ENCODE measurements at regions not wholly inside any gene's neighbourhood (a gene's known extent, or its start where the extent isn't known, plus 50 kb on each side); places are given as distances from the start of the nearest gene placed in this dataset.

DNA sequence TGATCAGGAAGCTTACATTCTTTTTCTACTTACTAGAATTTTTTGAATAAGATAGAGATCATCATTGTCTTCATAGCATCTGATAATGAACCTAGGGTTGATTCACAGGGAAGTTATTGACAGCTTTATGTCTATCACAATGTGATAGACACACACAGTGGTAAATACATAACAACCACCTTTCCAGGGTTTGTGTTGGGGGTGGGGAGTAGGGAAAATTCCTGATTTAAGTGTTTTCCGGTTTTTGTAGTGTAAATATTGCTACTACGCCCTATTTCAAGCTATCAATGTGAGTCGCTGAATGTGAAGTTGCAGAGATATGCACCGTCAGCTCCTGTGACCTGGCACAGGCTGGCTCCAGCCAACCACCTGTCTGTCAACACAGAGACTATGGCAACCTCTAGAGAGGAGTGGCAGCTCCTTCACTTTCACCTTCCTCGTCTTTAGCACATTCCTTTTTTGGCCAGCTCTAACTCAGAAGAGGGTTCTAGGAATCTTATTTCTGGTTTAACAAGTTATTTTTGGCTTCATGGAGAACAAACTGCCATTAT lies 224.9 kb downstream of the MAT2B start:
- Histone ChIP-seq H3K9me2 (replicated peaks; ENCODE audit: insufficient read depth) (no peaks in the 10 kb centered on the region), H3K4me3 (no peak overlapping the region), H3K4me1 (ENCODE audit: insufficient read depth) (no peaks in the 10 kb centered on the region), H3K27ac (no peak overlapping the region), H4K20me1 (ENCODE audit: insufficient read depth, poor library complexity, severe bottlenecking) (no peaks in the 10 kb centered on the region), H3K9me3 (ENCODE audit: low read depth) (no peaks in the 10 kb centered on the region), H2AFZ (no peak overlapping the region), H3K27me3 (no peaks in the 10 kb centered on the region), H3K79me2 (no peaks in the 10 kb centered on the region), H3K36me3 (replicated peaks; ENCODE audit: insufficient read depth, low read depth) (no peaks in the 10 kb centered on the region), H3K4me2 (no peak overlapping the region)
- DNase-seq (ENCODE audit: low spot score) = peak; percentile 9
- 46% methylated on average over 5 of the region's 5 CpGs for WGBS (ENCODE audit: low lambda C conversion rate, missing lambda C conversion rate)
- no peak for TF ChIP-seq EZH2 (IDR thresholded peaks at IDR 0.05; ENCODE audit: borderline replicate concordance)
- TF ChIP-seq, protein P1, sequence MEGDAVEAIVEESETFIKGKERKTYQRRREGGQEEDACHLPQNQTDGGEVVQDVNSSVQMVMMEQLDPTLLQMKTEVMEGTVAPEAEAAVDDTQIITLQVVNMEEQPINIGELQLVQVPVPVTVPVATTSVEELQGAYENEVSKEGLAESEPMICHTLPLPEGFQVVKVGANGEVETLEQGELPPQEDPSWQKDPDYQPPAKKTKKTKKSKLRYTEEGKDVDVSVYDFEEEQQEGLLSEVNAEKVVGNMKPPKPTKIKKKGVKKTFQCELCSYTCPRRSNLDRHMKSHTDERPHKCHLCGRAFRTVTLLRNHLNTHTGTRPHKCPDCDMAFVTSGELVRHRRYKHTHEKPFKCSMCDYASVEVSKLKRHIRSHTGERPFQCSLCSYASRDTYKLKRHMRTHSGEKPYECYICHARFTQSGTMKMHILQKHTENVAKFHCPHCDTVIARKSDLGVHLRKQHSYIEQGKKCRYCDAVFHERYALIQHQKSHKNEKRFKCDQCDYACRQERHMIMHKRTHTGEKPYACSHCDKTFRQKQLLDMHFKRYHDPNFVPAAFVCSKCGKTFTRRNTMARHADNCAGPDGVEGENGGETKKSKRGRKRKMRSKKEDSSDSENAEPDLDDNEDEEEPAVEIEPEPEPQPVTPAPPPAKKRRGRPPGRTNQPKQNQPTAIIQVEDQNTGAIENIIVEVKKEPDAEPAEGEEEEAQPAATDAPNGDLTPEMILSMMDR (IDR thresholded peaks at IDR 0.05; ENCODE audit: poor library complexity) = no peak
- TF ChIP-seq EZH2phosphoT487 (IDR thresholded peaks at IDR 0.05; ENCODE audit: low read depth, severe bottlenecking, unreplicated experiment) = no peak

DNA sequence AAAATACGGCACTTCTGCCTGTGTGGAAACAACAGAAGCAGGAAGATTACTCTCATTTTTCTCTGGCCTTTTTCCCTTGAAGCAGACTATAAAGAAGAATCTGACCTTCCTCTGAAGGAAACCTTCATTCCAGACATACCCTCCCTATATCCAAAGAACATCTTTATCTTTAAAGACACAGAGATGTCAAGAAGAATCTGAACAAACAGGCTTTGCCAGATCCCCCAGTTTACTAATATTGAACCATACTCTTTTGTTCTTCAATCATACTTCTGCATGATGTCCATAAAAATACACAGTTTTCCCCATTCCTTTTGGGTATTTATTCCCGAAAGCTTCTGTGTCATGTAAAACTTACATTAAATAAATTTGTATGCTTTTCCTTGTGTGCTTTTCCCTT lies 225.8 kb downstream of the MAT2B start:
- WGBS (ENCODE audit: low lambda C conversion rate, missing lambda C conversion rate) = 75% methylated on average over 2 of the region's 2 CpGs
- H4K20me1 ChIP-seq (ENCODE audit: insufficient read depth, poor library complexity, severe bottlenecking) = no peaks in the 10 kb centered on the region
- H3K4me3 ChIP-seq = no peak overlapping the region
- H3K4me2 ChIP-seq = no peak overlapping the region
- TF ChIP-seq, protein P1 (IDR thresholded peaks at IDR 0.05; ENCODE audit: poor library complexity) = no peak
- TF ChIP-seq EZH2 (IDR thresholded peaks at IDR 0.05; ENCODE audit: borderline replicate concordance) = no peak
- TF ChIP-seq EZH2phosphoT487 (IDR thresholded peaks at IDR 0.05; ENCODE audit: low read depth, severe bottlenecking, unreplicated experiment) = no peak
- H2AFZ ChIP-seq = no peak overlapping the region
- H3K36me3 ChIP-seq (replicated peaks; ENCODE audit: insufficient read depth, low read depth) = no peaks in the 10 kb centered on the region
- H3K4me1 ChIP-seq (ENCODE audit: insufficient read depth) = no peaks in the 10 kb centered on the region
- no peaks in the 10 kb centered on the region for H3K79me2 ChIP-seq
- H3K9me3 ChIP-seq (ENCODE audit: low read depth) = no peaks in the 10 kb centered on the region
- DNase-seq (ENCODE audit: low spot score) = no peak
- H3K27me3 ChIP-seq = no peaks in the 10 kb centered on the region
- no peaks in the 10 kb centered on the region for H3K9me2 ChIP-seq (replicated peaks; ENCODE audit: insufficient read depth)
- H3K27ac ChIP-seq = no peak overlapping the region

DNA sequence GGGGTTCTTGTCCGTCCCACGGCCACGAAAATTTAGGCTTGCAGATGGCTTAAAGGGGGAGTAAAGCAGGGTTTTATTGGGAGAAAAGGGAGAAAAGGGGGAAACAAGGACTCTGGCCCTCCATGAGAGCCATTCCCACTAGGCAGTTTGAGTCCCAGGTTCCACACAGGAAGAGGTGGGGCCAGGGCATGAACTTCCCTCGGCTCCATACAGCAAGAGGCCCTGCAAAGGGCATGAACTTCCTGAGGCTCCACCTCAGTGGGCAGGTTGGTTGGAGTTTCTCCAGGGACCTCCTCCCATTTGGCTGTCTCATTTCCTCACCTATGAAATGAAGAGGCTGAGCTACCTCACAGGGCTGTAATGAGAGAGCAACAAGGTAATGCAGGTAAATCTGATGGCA lies 229.7 kb downstream of the MAT2B start:
- H3K9me3 ChIP-seq (ENCODE audit: low read depth) = no peaks in the 10 kb centered on the region
- no peak overlapping the region for H3K27ac ChIP-seq
- H3K4me1 ChIP-seq (ENCODE audit: insufficient read depth) = no peaks in the 10 kb centered on the region
- H4K20me1 ChIP-seq (ENCODE audit: insufficient read depth, poor library complexity, severe bottlenecking) = no peaks in the 10 kb centered on the region
- no peak overlapping the region for H3K4me2 ChIP-seq
- H3K79me2 ChIP-seq = no peaks in the 10 kb centered on the region
- no peak overlapping the region for H2AFZ ChIP-seq
- H3K4me3 ChIP-seq = no peak overlapping the region
- DNase-seq (ENCODE audit: low spot score) = no peak
- no peaks in the 10 kb centered on the region for H3K36me3 ChIP-seq (replicated peaks; ENCODE audit: insufficient read depth, low read depth)
- no peaks in the 10 kb centered on the region for H3K27me3 ChIP-seq
- WGBS (ENCODE audit: low lambda C conversion rate, missing lambda C conversion rate) = 86% methylated on average over 4 of the region's 4 CpGs
- TF ChIP-seq EZH2 (IDR thresholded peaks at IDR 0.05; ENCODE audit: borderline replicate concordance) = no peak
- TF ChIP-seq EZH2phosphoT487 (IDR thresholded peaks at IDR 0.05; ENCODE audit: low read depth, severe bottlenecking, unreplicated experiment) = no peak
- TF ChIP-seq, protein P1 (IDR thresholded peaks at IDR 0.05; ENCODE audit: poor library complexity) = no peak
- no peaks in the 10 kb centered on the region for H3K9me2 ChIP-seq (replicated peaks; ENCODE audit: insufficient read depth)

DNA sequence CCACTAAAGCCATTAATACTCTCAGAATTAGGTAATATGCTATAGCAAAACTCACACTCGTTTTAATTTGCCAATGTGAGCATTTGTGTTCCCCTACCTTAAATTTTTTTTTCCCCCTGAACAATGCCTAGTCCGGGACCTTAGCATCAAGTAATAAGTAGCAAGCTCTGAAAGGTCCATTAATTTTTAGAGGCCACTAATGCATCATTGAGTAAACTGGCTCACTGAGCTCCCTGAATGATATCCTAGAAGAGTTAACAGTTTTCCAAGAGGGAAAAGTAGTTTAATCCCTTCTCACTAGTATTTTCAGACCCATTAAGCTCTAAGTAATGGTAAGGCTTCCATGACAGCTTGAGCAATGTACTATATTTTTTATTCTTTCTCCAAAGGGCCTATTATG lies 242.2 kb downstream of the MAT2B start:
- Histone ChIP-seq H3K27me3 (no peaks in the 10 kb centered on the region), H3K27ac (no peak overlapping the region), H3K9me2 (replicated peaks; ENCODE audit: insufficient read depth) (no peaks in the 10 kb centered on the region), H3K4me2 (no peak overlapping the region), H3K79me2 (no peaks in the 10 kb centered on the region), H3K4me3 (no peak overlapping the region), H2AFZ (no peak overlapping the region), H3K9me3 (ENCODE audit: low read depth) (no peaks in the 10 kb centered on the region), H3K4me1 (ENCODE audit: insufficient read depth) (no peaks in the 10 kb centered on the region), H4K20me1 (ENCODE audit: insufficient read depth, poor library complexity, severe bottlenecking) (no peaks in the 10 kb centered on the region), H3K36me3 (replicated peaks; ENCODE audit: insufficient read depth, low read depth) (no peaks in the 10 kb centered on the region)
- no peak for DNase-seq (ENCODE audit: low spot score)
- TF ChIP-seq EZH2phosphoT487 (IDR thresholded peaks at IDR 0.05; ENCODE audit: low read depth, severe bottlenecking, unreplicated experiment) (no peak), EZH2 (IDR thresholded peaks at IDR 0.05; ENCODE audit: borderline replicate concordance) (no peak)
- TF ChIP-seq, protein P1 (IDR thresholded peaks at IDR 0.05; ENCODE audit: poor library complexity) = no peak
- WGBS (ENCODE audit: low lambda C conversion rate, missing lambda C conversion rate) = 83% methylated on average over 2 of the region's 2 CpGs

Data from hepatocyte (in vitro differentiated cells).